ENCODE measurements at regions not wholly inside any gene's neighbourhood (a gene's known extent, or its start where the extent isn't known, plus 50 kb on each side); places are given as distances from the start of the nearest gene placed in this dataset.
"Not testable (repeated sequence)": the region's sequence is repeated elsewhere in the genome, so short reads cannot be mapped to it uniquely, and the experiment has no call there.

DNA sequence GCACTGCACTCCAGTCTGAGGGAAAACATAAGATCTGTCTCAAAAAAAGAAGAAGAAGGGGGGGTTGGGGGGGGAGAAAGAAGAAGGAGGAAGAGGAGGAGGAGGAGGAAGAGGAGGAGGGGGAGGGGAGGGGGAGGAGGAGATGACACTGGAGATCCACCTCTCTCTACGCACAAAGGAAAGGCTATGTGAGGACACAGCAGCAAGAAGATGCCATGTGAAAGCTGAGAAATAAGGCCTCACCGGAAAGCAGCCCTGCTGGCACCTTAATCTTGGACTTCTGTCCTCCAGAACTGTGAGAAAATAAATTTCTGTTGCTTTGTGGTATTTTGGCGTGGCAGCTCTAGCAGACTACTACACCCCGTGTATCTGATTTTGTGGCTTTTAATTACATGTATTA, 477.9 kb downstream of the MED13L start:
- no peak for DNase-seq (ENCODE audit: extremely low spot score, unreplicated experiment)
- Mint-ChIP-seq H3K27ac (ENCODE audit: unreplicated experiment) (no peak overlapping the region), H3K4me1 (ENCODE audit: unreplicated experiment) (no peaks in the 10 kb centered on the region), H3K27me3 (ENCODE audit: unreplicated experiment) (no peaks in the 10 kb centered on the region), H3K36me3 (ENCODE audit: unreplicated experiment) (no peaks in the 10 kb centered on the region), H3K9me3 (ENCODE audit: unreplicated experiment) (peaks cover 13% of the 10 kb centered on the region), H3K4me3 (ENCODE audit: unreplicated experiment) (no peak overlapping the region)
- TF ChIP-seq, protein P1, sequence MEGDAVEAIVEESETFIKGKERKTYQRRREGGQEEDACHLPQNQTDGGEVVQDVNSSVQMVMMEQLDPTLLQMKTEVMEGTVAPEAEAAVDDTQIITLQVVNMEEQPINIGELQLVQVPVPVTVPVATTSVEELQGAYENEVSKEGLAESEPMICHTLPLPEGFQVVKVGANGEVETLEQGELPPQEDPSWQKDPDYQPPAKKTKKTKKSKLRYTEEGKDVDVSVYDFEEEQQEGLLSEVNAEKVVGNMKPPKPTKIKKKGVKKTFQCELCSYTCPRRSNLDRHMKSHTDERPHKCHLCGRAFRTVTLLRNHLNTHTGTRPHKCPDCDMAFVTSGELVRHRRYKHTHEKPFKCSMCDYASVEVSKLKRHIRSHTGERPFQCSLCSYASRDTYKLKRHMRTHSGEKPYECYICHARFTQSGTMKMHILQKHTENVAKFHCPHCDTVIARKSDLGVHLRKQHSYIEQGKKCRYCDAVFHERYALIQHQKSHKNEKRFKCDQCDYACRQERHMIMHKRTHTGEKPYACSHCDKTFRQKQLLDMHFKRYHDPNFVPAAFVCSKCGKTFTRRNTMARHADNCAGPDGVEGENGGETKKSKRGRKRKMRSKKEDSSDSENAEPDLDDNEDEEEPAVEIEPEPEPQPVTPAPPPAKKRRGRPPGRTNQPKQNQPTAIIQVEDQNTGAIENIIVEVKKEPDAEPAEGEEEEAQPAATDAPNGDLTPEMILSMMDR (IDR thresholded peaks at IDR 0.05): no peak

DNA sequence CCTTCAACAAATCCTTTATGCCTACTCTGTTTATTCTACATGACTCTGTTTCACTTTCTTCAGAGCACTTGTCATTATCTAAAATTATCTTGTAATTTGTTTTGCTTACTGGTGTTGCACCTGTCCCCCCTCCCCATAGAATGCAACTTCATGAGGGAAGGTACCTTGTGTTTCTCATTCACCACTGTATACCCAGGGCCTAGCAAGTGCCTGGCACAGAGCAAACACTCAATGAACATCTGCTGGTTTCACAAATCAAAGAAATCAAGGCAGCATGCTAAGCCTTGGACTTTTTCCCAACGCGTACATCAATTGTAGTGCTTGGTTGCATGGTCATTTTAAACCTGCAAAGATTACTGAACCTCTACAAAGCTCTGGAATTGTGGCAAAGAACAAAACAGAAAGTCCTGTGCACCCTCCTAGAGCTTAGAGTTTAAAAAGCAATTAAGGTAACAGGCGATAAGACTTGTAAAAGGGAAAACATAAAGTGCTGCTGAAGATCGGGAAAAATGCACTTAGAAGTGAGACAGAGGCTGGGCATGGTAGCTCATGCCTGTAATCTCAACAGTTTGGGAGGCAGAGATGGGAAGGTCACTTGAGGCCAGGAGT, 479.1 kb downstream of the MED13L start:
- H3K9me3 Mint-ChIP-seq (ENCODE audit: unreplicated experiment): peaks cover 13% of the 10 kb centered on the region
- TF ChIP-seq, protein P1 (IDR thresholded peaks at IDR 0.05): no peak
- H3K27ac Mint-ChIP-seq (ENCODE audit: unreplicated experiment): no peak overlapping the region
- H3K36me3 Mint-ChIP-seq (ENCODE audit: unreplicated experiment): no peaks in the 10 kb centered on the region
- no peak for DNase-seq (ENCODE audit: extremely low spot score, unreplicated experiment)
- no peaks in the 10 kb centered on the region for H3K4me1 Mint-ChIP-seq (ENCODE audit: unreplicated experiment)
- no peak overlapping the region for H3K4me3 Mint-ChIP-seq (ENCODE audit: unreplicated experiment)
- H3K27me3 Mint-ChIP-seq (ENCODE audit: unreplicated experiment): no peaks in the 10 kb centered on the region

DNA sequence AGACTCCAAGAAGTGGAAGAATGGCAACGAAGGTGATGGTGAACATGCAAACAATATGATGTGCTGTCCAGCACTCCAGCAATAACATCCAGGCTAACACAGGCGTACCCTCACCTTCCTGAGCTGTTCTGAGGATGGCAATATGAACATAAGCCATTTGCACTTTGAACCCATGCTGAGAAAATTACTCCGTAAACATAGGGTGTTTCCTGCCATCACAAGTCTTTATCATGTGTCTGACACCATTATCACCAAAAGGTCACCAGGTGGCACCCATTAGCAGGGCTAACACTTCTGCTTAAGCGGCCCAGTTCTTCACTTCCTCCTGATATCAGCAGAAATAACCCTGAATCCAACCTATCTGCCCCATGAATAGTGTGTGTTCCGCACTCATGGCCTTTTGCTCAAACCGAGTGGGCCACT, 482.8 kb downstream of the MED13L start:
- no peaks in the 10 kb centered on the region for H3K4me1 Mint-ChIP-seq (ENCODE audit: unreplicated experiment)
- H3K27me3 Mint-ChIP-seq (ENCODE audit: unreplicated experiment): no peaks in the 10 kb centered on the region
- no peak overlapping the region for H3K27ac Mint-ChIP-seq (ENCODE audit: unreplicated experiment)
- H3K4me3 Mint-ChIP-seq (ENCODE audit: unreplicated experiment): no peak overlapping the region
- H3K36me3 Mint-ChIP-seq (ENCODE audit: unreplicated experiment): no peaks in the 10 kb centered on the region
- no peak for DNase-seq (ENCODE audit: extremely low spot score, unreplicated experiment)
- H3K9me3 Mint-ChIP-seq (ENCODE audit: unreplicated experiment): no peaks in the 10 kb centered on the region
- TF ChIP-seq, protein P1 (IDR thresholded peaks at IDR 0.05): no peak

DNA sequence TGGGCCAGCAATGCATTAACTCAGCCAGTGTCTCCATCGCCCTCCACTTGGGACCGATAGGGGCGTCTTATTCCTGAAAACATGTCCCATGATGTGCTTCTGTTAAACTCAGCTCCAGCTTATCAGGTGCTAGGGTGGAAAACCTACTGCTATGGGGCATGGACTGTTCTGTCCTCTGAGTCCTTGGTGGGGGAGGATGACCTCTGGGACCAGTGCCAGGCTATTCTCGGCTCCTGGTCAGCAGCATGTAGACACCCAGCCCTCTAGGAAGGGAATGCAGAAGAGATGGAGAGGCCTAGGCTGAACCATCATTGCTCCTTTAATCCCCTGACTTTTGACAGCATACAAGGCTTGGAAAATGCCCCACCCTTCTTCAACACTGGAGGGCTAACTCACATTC, 486.2 kb downstream of the MED13L start:
- Mint-ChIP-seq H3K27ac (ENCODE audit: unreplicated experiment) (no peak overlapping the region), H3K4me3 (ENCODE audit: unreplicated experiment) (no peak overlapping the region), H3K9me3 (ENCODE audit: unreplicated experiment) (peaks cover 3% of the 10 kb centered on the region), H3K36me3 (ENCODE audit: unreplicated experiment) (no peaks in the 10 kb centered on the region), H3K27me3 (ENCODE audit: unreplicated experiment) (no peaks in the 10 kb centered on the region), H3K4me1 (ENCODE audit: unreplicated experiment) (no peaks in the 10 kb centered on the region)
- no peak for DNase-seq (ENCODE audit: extremely low spot score, unreplicated experiment)
- TF ChIP-seq, protein P1 (IDR thresholded peaks at IDR 0.05): no peak

DNA sequence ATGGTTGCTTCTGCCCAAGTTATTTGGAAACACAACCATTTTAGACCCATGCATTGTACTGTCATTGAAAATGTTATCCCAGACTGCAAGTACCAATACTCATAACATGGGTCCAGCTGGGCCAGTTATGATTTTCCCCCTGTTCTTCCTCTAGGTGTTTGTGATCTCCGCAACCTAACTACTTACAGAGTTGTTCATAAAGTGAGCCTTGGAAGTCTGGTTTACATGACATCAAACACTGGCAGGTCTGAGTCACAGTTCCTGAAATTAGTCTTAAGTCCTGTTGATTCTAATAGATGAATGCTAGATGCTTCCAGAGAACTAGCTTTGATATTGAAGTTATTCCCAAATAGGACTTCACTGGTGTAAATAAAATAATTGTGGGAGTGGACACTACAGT, 487.0 kb downstream of the MED13L start:
- no peaks in the 10 kb centered on the region for H3K4me1 Mint-ChIP-seq (ENCODE audit: unreplicated experiment)
- peaks cover 3% of the 10 kb centered on the region for H3K9me3 Mint-ChIP-seq (ENCODE audit: unreplicated experiment)
- TF ChIP-seq, protein P1 (IDR thresholded peaks at IDR 0.05): no peak
- no peaks in the 10 kb centered on the region for H3K36me3 Mint-ChIP-seq (ENCODE audit: unreplicated experiment)
- H3K27ac Mint-ChIP-seq (ENCODE audit: unreplicated experiment): no peak overlapping the region
- no peaks in the 10 kb centered on the region for H3K27me3 Mint-ChIP-seq (ENCODE audit: unreplicated experiment)
- DNase-seq (ENCODE audit: extremely low spot score, unreplicated experiment): no peak
- no peak overlapping the region for H3K4me3 Mint-ChIP-seq (ENCODE audit: unreplicated experiment)

DNA sequence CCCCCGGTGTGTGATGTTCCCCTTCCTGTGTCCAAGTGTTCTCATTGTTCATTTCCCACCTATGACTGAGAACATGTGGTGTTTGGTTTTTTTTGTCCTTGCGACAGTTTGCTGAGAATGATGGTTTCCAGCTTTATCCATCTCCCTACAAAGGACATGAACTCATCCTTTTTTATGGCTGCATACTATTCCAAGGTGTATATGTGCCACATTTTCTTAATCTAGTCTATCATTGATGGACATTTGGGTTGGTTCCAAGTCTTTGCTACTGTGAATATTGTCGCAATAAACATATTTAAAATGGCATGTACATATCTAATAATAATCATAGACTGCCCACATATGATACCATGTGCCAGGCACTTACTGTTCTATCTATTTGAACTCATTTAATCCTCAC, 491.0 kb downstream of the MED13L start:
- H3K4me3 Mint-ChIP-seq (ENCODE audit: unreplicated experiment); H3K9me3 Mint-ChIP-seq (ENCODE audit: unreplicated experiment); H3K4me1 Mint-ChIP-seq (ENCODE audit: unreplicated experiment); H3K27me3 Mint-ChIP-seq (ENCODE audit: unreplicated experiment); H3K36me3 Mint-ChIP-seq (ENCODE audit: unreplicated experiment); DNase-seq (ENCODE audit: extremely low spot score, unreplicated experiment); H3K27ac Mint-ChIP-seq (ENCODE audit: unreplicated experiment): not testable (repeated sequence)
